Cerebellar nuclear complex (tissue), 1 donor: ENCODE measurements at regions not wholly inside any gene's neighbourhood (a gene's known extent, or its start where the extent isn't known, plus 50 kb on each side); places are given as distances from the start of the nearest gene placed in this dataset.

Source experiments
- DNase-seq, 2 experiments: peaks; one replicate each; lab custom pipeline; 2025; lab: John Stamatoyannopoulos, UW

DNA sequence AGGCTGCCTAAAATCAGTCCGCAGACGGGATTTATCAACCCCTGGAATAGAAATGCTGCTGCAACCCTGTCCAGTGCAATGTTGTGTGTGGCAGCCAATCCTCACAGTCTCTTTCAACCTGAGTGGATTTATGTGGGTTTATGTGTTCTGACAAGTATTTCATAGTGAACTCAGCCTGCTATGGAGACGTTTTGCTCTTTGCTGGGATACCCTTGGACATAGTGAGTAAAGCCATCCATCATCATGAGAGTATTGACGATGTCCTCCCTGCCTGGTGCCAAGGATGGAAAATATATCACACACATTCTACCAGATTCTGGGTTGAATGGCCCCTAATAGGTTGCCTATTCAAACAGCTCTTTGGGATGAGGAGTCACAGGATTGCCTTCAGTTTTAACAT is 219.1 kb downstream of the SOCS6 start:
- DNase-seq, result no peak

DNA sequence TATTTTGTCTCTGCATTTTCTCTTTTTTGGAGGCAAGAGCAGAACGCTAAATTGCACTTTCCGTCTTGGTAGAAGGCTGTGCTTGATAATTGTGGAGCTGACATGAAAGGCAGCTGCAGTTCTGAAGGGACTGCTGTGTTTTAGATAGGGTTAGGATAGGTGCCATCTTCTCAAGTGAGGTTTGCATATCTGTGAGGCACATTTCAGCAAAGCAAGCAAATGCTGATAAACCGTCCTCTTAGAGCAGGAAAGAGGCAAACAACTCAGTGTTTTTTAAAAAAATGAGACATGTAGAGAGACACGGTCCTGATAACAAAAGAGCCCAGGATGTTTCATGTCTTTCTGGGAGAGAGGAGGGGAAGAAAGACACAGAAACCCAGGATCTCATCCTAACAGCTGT is 217.7 kb downstream of the SOCS6 start:
- DNase-seq, result no peak

DNA sequence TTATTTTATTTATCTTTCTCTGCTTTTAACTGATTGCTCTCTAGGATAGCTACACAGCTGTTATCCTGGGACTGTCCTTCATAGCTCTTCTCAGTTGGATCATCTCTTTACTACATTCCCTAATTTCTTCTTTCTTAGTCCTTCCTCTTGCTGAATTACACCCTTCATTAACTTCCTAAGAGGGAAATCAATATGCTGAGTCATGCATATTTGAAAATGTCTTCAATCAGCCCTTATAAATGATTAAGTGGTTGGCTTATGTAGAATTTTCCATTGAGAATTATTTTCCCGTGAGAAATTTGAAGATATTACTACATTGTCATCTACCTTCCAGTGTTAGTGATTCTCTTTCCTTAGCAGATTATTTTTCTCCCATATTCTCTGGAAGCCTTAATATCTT is 214.2 kb downstream of the SOCS6 start:
- no peak for DNase-seq

DNA sequence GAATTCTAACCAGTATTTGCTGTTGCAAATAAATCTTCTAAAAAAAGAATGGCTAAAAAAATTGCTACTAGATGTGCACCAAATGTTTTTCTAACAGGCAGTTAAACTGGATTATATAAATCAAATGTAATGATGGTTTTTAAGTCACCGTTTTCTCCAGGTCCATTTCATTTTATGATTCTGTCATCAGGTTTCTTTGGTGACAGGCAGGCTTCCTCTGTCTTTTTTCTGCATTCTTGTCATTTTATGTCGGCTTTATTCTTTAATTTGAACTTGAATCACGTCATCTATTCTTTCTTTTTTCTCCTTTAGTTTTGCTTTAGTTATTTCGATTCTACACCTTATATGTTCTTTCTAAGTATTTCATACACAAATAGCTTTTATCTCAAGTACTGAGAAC is 212.5 kb downstream of the SOCS6 start:
- DNase-seq, result no peak

DNA sequence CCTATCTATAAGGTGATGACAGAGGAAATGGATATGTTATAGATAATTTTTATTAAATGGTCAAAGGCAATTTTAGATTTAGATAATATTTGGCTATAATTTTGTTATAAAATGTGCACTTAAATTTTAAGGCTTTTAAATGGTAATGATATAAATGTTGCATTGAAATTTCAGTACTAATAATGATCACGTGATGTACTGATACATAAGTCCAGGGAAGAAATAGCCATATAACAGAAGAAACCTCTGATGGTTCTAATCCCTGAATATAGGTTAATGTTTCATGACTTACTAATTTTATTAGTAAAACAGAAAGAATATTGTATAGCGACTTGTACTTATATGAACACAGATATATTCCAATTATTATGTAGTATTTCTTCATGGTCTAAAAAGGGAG is 211.9 kb downstream of the SOCS6 start:
- no peak for DNase-seq

DNA sequence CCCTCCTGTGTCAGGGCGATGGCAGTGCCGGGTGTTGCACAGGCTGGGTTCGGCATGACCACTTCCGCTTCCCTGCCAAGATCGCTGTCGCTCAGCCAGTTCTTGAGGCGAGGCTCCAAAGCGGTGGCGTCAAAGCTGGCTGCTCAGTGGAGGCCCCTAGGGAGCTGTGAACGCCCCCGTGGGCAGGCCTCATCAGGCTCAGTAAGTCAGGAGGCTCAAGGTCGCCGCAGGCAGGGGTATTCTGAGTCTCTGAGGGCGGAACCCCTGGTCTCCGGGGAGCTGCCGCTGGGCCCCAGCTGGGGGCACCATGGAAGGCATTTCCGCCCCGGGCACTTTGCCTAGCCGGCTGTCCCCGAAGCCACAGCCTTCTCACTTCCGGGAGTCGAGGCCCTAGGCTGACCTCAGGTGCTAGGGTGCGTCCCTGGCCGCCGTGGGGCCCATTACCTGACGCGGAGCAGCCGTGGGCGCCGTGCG is 210.4 kb downstream of the SOCS6 start:
- no peak for DNase-seq

GRCh38 chr18:70496353-70497294 is 207.8 kb downstream of the SOCS6 start:
- DNase-seq, result no peak

DNA sequence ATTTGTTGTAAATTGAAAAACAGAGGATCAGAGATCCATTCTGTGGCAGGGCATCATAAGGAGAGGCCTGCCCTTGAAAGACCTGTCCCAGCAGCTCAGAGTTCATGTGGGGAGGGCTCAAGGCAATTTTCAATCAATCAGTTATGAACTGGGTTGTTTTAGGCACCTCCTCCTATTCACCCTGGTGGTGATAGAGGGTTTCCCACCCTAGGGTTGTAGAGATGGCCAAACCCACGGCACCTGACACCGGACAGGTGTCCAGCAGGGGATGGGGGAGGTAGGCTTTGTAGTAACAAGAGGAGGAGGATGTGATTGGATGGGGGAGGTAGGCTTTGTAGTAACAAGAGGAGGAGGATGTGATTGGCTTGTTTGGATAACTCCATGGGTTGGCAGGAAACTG is 205.7 kb downstream of the SOCS6 start:
- DNase-seq, result no peak

- no peak for DNase-seq
Observed at GRCh38 chr18:70493461-70493860, 204.6 kb downstream of the SOCS6 start.

DNA sequence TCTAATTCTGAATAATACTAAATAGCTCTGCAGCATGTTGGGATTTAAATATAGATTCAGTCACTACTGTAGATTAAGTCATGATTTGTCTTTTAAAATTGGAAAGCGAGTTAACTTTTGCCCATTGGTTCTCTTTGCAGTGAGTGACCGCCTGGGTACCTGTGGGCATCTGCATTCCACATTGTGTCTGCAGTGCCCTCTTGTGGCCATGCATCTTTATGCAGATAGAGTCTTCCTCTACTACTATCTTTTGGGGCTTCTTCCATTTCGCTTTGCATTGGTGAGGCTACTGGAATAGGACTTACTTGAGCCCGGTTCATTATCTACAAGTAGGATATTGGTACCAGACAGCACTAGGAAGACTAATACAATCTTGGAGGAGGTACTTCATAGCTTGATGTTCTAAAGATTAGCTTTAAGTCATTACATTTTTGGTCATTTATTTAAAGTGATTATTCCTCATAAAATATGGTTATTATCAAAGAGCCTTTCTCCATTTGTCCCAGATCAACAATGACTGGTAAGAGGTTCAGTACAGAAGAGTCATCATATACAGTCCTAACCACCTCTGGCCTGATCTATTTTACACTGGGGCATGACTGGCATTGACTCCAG is 203.0 kb downstream of the SOCS6 start:
- no peak for DNase-seq

DNA sequence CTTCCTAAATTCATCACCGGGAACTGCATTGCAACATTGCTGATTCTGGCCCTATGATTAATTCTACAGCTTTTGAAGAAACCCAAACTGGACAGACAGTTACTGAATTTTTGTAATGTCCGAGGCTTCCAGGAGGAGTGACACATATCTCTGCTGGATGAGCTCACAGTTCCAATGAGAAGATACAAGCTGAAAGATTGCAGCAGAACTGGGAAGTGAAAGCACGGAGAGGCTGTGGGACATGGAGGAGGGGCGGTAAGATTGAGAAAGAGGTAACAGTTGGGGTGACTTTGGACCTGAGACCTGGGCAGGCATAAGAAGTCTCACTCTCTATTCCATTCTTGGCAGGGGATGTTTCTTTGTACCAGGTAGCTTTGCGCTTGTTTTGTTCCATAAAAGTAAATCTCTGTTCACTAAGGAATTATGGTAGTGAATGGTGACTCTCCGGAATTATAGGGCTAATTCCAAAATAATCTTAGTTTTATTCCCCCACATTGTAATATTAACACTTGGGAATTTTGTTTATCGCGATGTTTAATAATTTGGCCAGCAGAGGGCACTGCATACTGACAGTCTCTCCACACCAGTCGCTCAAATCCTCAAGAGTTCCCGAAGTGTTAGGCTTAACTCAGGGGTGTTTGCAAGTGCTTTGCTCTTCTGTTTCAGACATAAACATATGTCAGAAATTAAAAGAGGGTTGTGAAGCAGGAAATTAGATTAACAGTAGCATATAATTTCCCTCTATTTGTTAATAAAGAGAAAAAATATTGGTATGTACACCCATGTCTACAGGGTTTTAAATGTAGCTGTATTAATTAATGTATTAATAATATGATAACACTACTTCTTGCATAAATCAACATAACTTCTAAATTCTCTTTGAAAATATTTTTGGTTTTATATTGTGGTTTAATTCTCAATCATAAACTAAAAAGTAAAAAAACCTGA is 201.4 kb downstream of the SOCS6 start:
- DNase-seq, result peak in 1 of 2 experiments; percentile 38

DNA sequence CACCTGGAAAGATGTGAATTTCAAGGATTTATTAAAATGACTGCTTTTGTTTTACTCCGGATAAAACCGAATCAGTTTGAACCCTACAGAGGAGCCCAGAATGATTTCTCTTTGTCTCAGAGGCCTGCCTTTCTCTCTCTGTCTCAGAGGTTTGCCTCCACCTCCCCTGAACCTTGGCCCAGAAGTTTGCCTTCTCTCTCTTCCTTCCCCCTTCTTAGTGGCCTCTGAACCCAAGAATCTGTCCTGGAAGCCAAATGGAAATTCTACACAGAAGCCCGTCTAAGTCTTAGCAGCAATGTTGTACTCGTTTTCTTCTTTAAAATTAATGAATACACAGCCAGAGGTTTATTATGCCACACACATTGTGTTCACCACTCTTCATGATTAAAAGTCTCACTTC is 200.7 kb downstream of the SOCS6 start:
- DNase-seq, result no peak

- DNase-seq, result no peak
Observed at GRCh38 chr18:70469916-70470315, 181.1 kb downstream of the SOCS6 start.

- no peak for DNase-seq
Observed at GRCh38 chr18:70468861-70469547, 180.2 kb downstream of the SOCS6 start.

- peak in 1 of 2 experiments; percentile 70 for DNase-seq
Observed at GRCh38 chr18:70464343-70465114, 175.7 kb downstream of the SOCS6 start.

GRCh38 chr18:70463085-70463484 is 174.2 kb downstream of the SOCS6 start:
- no peak for DNase-seq

GRCh38 chr18:70462078-70462439 is 173.2 kb downstream of the SOCS6 start:
- no peak for DNase-seq

DNA sequence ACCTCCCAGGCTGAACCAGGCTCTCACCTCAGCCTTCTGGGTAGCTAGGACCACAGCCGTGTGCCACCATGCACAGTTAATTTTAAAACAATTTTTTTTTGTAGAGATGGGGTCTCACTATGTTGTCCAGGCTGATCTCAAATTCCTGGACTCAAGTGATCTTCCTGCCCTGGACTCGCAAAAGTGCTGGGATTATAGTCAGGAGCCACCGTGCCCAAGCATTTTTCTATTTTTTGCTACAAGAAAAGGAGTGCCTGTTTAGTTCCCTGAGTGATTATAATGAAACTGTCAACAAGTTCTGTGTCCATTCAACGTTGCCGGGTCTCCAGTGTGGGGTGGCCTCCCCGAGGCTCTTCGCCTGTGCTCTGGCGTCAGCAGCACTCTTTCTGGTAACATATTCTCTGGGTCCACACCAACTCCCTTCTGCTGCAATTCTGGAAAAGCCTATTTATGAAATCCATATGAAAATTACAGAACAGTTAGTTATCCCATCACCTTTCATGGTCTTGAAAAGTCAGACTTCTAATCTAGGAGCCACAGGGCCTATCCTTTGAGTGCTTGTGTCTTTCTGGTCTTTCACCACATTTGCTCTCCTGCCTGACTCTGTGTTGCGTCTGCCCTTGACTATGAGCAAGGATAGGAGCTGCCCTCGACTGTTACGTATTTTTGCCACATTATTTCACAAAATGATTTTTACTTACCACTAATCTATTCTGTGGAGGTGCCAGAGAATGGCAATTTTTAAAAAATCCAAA is 172.7 kb downstream of the SOCS6 start:
- no peak for DNase-seq

- no peak for DNase-seq
Observed at GRCh38 chr18:70459731-70460130, 170.9 kb downstream of the SOCS6 start.

- no peak for DNase-seq
Observed at GRCh38 chr18:70459251-70459650, 170.4 kb downstream of the SOCS6 start.
